ENCODE measurements at regions not wholly inside any gene's neighbourhood (a gene's known extent, or its start where the extent isn't known, plus 50 kb on each side); places are given as distances from the start of the nearest gene placed in this dataset.

GRCh38 chr10:70980687-70981086 is 92.3 kb upstream of the PCBD1 start (continued):
- TF ChIP-seq, protein P1, sequence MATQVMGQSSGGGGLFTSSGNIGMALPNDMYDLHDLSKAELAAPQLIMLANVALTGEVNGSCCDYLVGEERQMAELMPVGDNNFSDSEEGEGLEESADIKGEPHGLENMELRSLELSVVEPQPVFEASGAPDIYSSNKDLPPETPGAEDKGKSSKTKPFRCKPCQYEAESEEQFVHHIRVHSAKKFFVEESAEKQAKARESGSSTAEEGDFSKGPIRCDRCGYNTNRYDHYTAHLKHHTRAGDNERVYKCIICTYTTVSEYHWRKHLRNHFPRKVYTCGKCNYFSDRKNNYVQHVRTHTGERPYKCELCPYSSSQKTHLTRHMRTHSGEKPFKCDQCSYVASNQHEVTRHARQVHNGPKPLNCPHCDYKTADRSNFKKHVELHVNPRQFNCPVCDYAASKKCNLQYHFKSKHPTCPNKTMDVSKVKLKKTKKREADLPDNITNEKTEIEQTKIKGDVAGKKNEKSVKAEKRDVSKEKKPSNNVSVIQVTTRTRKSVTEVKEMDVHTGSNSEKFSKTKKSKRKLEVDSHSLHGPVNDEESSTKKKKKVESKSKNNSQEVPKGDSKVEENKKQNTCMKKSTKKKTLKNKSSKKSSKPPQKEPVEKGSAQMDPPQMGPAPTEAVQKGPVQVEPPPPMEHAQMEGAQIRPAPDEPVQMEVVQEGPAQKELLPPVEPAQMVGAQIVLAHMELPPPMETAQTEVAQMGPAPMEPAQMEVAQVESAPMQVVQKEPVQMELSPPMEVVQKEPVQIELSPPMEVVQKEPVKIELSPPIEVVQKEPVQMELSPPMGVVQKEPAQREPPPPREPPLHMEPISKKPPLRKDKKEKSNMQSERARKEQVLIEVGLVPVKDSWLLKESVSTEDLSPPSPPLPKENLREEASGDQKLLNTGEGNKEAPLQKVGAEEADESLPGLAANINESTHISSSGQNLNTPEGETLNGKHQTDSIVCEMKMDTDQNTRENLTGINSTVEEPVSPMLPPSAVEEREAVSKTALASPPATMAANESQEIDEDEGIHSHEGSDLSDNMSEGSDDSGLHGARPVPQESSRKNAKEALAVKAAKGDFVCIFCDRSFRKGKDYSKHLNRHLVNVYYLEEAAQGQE (IDR thresholded peaks at IDR 0.05; ENCODE audit: low read depth, low read length), result no peak
- TF ChIP-seq YY1 (IDR thresholded peaks at IDR 0.05; ENCODE audit: low read depth) (no peak), RCOR1 (IDR thresholded peaks at IDR 0.05; ENCODE audit: low read length) (no peak), PBX3 (IDR thresholded peaks at IDR 0.05) (no peak), FOXJ3 (CRISPR knock-in tag; IDR thresholded peaks at IDR 0.05) (no peak), TCF12 (IDR thresholded peaks at IDR 0.05) (no peak), GABPA (IDR thresholded peaks at IDR 0.05; ENCODE audit: low read depth) (no peak)
- TF ChIP-seq, protein P2, sequence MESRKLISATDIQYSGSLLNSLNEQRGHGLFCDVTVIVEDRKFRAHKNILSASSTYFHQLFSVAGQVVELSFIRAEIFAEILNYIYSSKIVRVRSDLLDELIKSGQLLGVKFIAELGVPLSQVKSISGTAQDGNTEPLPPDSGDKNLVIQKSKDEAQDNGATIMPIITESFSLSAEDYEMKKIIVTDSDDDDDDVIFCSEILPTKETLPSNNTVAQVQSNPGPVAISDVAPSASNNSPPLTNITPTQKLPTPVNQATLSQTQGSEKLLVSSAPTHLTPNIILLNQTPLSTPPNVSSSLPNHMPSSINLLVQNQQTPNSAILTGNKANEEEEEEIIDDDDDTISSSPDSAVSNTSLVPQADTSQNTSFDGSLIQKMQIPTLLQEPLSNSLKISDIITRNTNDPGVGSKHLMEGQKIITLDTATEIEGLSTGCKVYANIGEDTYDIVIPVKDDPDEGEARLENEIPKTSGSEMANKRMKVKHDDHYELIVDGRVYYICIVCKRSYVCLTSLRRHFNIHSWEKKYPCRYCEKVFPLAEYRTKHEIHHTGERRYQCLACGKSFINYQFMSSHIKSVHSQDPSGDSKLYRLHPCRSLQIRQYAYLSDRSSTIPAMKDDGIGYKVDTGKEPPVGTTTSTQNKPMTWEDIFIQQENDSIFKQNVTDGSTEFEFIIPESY (IDR thresholded peaks at IDR 0.05; ENCODE audit: borderline replicate concordance, low read depth), result no peak

- H3K27me3 ChIP-seq (ENCODE audit: insufficient read depth), result no peaks in the 10 kb centered on the region; the same call in 1 of the 2 replicates
- H4K20me1 ChIP-seq (ENCODE audit: insufficient read depth), result no peaks in the 10 kb centered on the region
- H3K9me3 ChIP-seq, result no peaks in the 10 kb centered on the region
- no peak overlapping the region for H3K4me3 ChIP-seq (ENCODE audit: low read depth in 2 of 2, low read length in 1 of 2)
- H3K9ac ChIP-seq, result no peak overlapping the region
- no peak overlapping the region for H3K27ac ChIP-seq (ENCODE audit: low read depth in 2 of 2, low read length in 1 of 2)
- no peak for DNase-seq
- POLR2A ChIA-PET, result no interaction called here
- H3F3A ChIP-seq (replicated peaks; ENCODE audit: insufficient read depth), result no peaks in the 10 kb centered on the region
- no peak overlapping the region for H2AFZ ChIP-seq (ENCODE audit: low read depth)
- no peak overlapping the region for H3K4me2 ChIP-seq
- no peaks in the 10 kb centered on the region for H3K9me2 ChIP-seq
- no peaks in the 10 kb centered on the region for H3K36me3 ChIP-seq (replicated peaks in 1 of 2; ENCODE audit: control insufficient read depth in 1 of 2, insufficient read depth in 2 of 2, low read length in 1 of 2)
- CTCF ChIA-PET, result no interaction called here
- no peaks in the 10 kb centered on the region; a peak in 1 of 4 replicates for H3K4me1 ChIP-seq (ENCODE audit: control insufficient read depth in 1 of 2, insufficient read depth in 2 of 2, low read depth in 1 of 2, low read length in 1 of 2)
- H3K79me2 ChIP-seq (ENCODE audit: insufficient read depth), result no peaks in the 10 kb centered on the region
- 37% methylated on average over 4 of the region's 7 CpGs for WGBS (ENCODE audit: low lambda C conversion rate)
- TF ChIP-seq MXI1 (IDR thresholded peaks at IDR 0.05; ENCODE audit: low read depth, low read length) (no peak), GATA2 (CRISPR knock-in tag; IDR thresholded peaks at IDR 0.05) (no peak), ELF1 (IDR thresholded peaks at IDR 0.05) (no peak), TEAD4 (IDR thresholded peaks at IDR 0.05; ENCODE audit: borderline replicate concordance, insufficient read depth) (no peak), CHD2 (IDR thresholded peaks at IDR 0.05; ENCODE audit: low read length, partially characterized antibody) (no peak), SMC3 (IDR thresholded peaks at IDR 0.05; ENCODE audit: low read depth, low read length) (no peak), TAF1 (IDR thresholded peaks at IDR 0.05; ENCODE audit: borderline replicate concordance, low read depth, low read length) (no peak), NRF1 (IDR thresholded peaks at IDR 0.05; ENCODE audit: low read depth, low read length) (no peak), POLR2AphosphoS5 (IDR thresholded peaks at IDR 0.05; ENCODE audit: low read depth, low read length) (no peak), PBX3 (IDR thresholded peaks at IDR 0.05) (no peak), NFIC (IDR thresholded peaks at IDR 0.05; ENCODE audit: borderline replicate concordance) (no peak), EP300 (IDR thresholded peaks at IDR 0.05; ENCODE audit: borderline replicate concordance in 1 of 2, low read depth in 1 of 2, low read length in 1 of 2) (no peak), RAD21 (IDR thresholded peaks at IDR 0.05; ENCODE audit: low read length) (no peak), GABPA (IDR thresholded peaks at IDR 0.05; ENCODE audit: low read depth) (no peak)
- TF ChIP-seq, protein P3, sequence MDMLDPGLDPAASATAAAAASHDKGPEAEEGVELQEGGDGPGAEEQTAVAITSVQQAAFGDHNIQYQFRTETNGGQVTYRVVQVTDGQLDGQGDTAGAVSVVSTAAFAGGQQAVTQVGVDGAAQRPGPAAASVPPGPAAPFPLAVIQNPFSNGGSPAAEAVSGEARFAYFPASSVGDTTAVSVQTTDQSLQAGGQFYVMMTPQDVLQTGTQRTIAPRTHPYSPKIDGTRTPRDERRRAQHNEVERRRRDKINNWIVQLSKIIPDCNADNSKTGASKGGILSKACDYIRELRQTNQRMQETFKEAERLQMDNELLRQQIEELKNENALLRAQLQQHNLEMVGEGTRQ (IDR thresholded peaks at IDR 0.05; ENCODE audit: borderline replicate concordance, low read depth, low read length), result no peak
- TF ChIP-seq, protein P4, sequence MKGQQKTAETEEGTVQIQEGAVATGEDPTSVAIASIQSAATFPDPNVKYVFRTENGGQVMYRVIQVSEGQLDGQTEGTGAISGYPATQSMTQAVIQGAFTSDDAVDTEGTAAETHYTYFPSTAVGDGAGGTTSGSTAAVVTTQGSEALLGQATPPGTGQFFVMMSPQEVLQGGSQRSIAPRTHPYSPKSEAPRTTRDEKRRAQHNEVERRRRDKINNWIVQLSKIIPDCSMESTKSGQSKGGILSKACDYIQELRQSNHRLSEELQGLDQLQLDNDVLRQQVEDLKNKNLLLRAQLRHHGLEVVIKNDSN (IDR thresholded peaks at IDR 0.05; ENCODE audit: borderline replicate concordance, low read depth), result no peak
- TF ChIP-seq, protein P5, sequence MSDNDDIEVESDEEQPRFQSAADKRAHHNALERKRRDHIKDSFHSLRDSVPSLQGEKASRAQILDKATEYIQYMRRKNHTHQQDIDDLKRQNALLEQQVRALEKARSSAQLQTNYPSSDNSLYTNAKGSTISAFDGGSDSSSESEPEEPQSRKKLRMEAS (IDR thresholded peaks at IDR 0.05; ENCODE audit: low read depth), result no peak
Measured at GRCh38 chr10:70981171-70981836, 92.9 kb upstream of the PCBD1 start.
